ENCODE measurements at regions not wholly inside any gene's neighbourhood (a gene's known extent, or its start where the extent isn't known, plus 50 kb on each side); places are given as distances from the start of the nearest gene placed in this dataset.

- no peak for DNase-seq
These were observed 370.4 kb upstream of the HSF2 start for GRCh38 chr6:122028933-122029522.

- peak; percentile 20 for DNase-seq
These were observed 365.8 kb upstream of the HSF2 start for GRCh38 chr6:122033564-122034181.

GRCh38 chr6:122035173-122035572 is 364.3 kb upstream of the HSF2 start:
- no peak for DNase-seq

GRCh38 chr6:122040261-122040660 is 359.2 kb upstream of the HSF2 start:
- no peak for DNase-seq

- no peak for DNase-seq
These were observed 357.1 kb upstream of the HSF2 start for GRCh38 chr6:122042380-122042779.

GRCh38 chr6:122042960-122043735 is 356.3 kb upstream of the HSF2 start:
- no peak for DNase-seq

- no peak for DNase-seq
These were observed 350.9 kb upstream of the HSF2 start for GRCh38 chr6:122048570-122048969.

GRCh38 chr6:122049341-122049740 is 350.1 kb upstream of the HSF2 start:
- DNase-seq, result no peak

- no peak for DNase-seq
These were observed 349.2 kb upstream of the HSF2 start for GRCh38 chr6:122050242-122050755.

- no peak for DNase-seq
These were observed 347.0 kb upstream of the HSF2 start for GRCh38 chr6:122052346-122052900.

GRCh38 chr6:122059918-122060317 is 339.5 kb upstream of the HSF2 start:
- DNase-seq, result no peak

GRCh38 chr6:122061855-122062254 is 337.6 kb upstream of the HSF2 start:
- DNase-seq, result no peak

- no peak for DNase-seq
These were observed 336.4 kb upstream of the HSF2 start for GRCh38 chr6:122063076-122063475.

GRCh38 chr6:122063761-122064160 is 335.7 kb upstream of the HSF2 start:
- DNase-seq, result no peak

- DNase-seq, result no peak
These were observed 333.3 kb upstream of the HSF2 start for GRCh38 chr6:122066200-122066599.

- no peak for DNase-seq
These were observed 331.1 kb upstream of the HSF2 start for GRCh38 chr6:122068291-122068769.

GRCh38 chr6:122069932-122070331 is 329.5 kb upstream of the HSF2 start:
- DNase-seq, result no peak

GRCh38 chr6:122072014-122072647 is 327.3 kb upstream of the HSF2 start:
- DNase-seq, result no peak

GRCh38 chr6:122075084-122075838 is 324.2 kb upstream of the HSF2 start:
- no peak for DNase-seq

GRCh38 chr6:122075917-122076316 is 323.5 kb upstream of the HSF2 start:
- DNase-seq, result no peak

- no peak for DNase-seq
These were observed 321.8 kb upstream of the HSF2 start for GRCh38 chr6:122077603-122078002.

GRCh38 chr6:122078481-122078880 is 321.0 kb upstream of the HSF2 start:
- no peak for DNase-seq

All from CD4-positive, alpha-beta T cell treated with Interleukin-10 for 1 hour (primary cell).